H1 (cell line): ENCODE measurements at regions not wholly inside any gene's neighbourhood (a gene's known extent, or its start where the extent isn't known, plus 50 kb on each side); places are given as distances from the start of the nearest gene placed in this dataset.

Source experiments
- CHD7 ChIP-seq: fragments of 300-600 bp; sonication (generic); IDR thresholded peaks from 2 replicates; pipeline ENCODE4 v1.7.1; 2012; ENCODE audit warnings: low read length, moderate library complexity, mild to moderate bottlenecking, inconsistent platforms; ENCODE audit not compliant: insufficient replicate concordance
- EZH2 ChIP-seq: fragments of 200-600 bp; sonication (generic); IDR thresholded peaks from 2 replicates; pipeline ENCODE4 v1.7.1; 2012; ENCODE audit warnings: low read depth, mild to moderate bottlenecking, moderate library complexity, low read length, inconsistent platforms; ENCODE audit not compliant: severe bottlenecking
- FOSL1 ChIP-seq: IDR thresholded peaks from 2 replicates; pipeline ENCODE4 v1.6.1; 2011; ENCODE audit warnings: mild to moderate bottlenecking, low read depth, low read length, moderate library complexity; ENCODE audit not compliant: insufficient read depth

- no peak for TF ChIP-seq FOSL1
- TF ChIP-seq CHD7: no peak
- TF ChIP-seq EZH2: no peak
Observed at GRCh38 chr15:35929740-35930444, 383.9 kb upstream of the DPH6 start (continued).
